GM12875 (cell line): ENCODE measurements at regions not wholly inside any gene's neighbourhood (a gene's known extent, or its start where the extent isn't known, plus 50 kb on each side); places are given as distances from the start of the nearest gene placed in this dataset.

Experiments used
- H3K4me3 ChIP-seq: one replicate; pipeline ENCODE4 v1.5.1; 2011; ENCODE audit warnings: low read depth, low read length, control low read depth
- CTCF ChIP-seq: IDR thresholded peaks from 2 replicates; pipeline ENCODE4 v1.5.1; 2011; ENCODE audit warnings: low read depth, mild to moderate bottlenecking, control low read depth, inconsistent platforms, low read length, moderate library complexity, borderline replicate concordance; ENCODE audit not compliant: insufficient read depth

- no peak for TF ChIP-seq CTCF
- no peak overlapping the region for H3K4me3 ChIP-seq
These were observed 163.4 kb upstream of the LRRC4C start for GRCh38 chr11:41622707-41623359.

GRCh38 chr11:41659985-41660384 lies 200.5 kb upstream of the LRRC4C start:
- TF ChIP-seq CTCF, result no peak
- no peak overlapping the region for H3K4me3 ChIP-seq

DNA sequence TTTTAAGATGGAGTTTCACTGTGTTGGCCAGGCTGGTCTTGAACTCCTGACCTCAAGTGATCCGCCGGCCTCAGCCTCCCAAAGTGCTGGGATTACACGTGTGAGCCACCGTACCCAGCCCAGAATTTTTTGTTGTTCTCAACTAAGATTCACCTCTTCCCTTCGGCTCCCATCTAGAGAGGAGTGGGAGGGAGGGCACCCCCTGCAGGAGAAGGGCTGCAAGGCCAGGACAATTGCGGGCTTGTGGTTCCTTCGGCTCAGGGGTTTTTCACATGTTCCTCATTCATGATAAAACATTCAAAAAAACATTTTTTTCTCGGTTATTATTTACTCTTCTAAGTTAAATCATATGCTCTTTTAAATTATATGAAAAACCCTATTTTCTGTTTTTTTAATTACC lies 201.1 kb upstream of the LRRC4C start:
- no peak overlapping the region for H3K4me3 ChIP-seq
- 0 out of 2 replicates have a peak, but pooled peaks have one; percentile 18 for TF ChIP-seq CTCF

GRCh38 chr11:41665441-41666360 lies 206.2 kb upstream of the LRRC4C start:
- H3K4me3 ChIP-seq, result no peak overlapping the region
- TF ChIP-seq CTCF, result no peak

GRCh38 chr11:41666951-41667653 lies 207.7 kb upstream of the LRRC4C start:
- no peak overlapping the region for H3K4me3 ChIP-seq
- no peak for TF ChIP-seq CTCF

GRCh38 chr11:41675205-41675604 lies 215.8 kb upstream of the LRRC4C start:
- no peak for TF ChIP-seq CTCF
- H3K4me3 ChIP-seq, result no peak overlapping the region
